HG02981 (cell line): ENCODE measurements at regions not wholly inside any gene's neighbourhood (a gene's known extent, or its start where the extent isn't known, plus 50 kb on each side); places are given as distances from the start of the nearest gene placed in this dataset.
"Not testable (repeated sequence)": the region's sequence is repeated elsewhere in the genome, so short reads cannot be mapped to it uniquely, and the experiment has no call there.

Source experiments
- ATAC-seq: cut with Tn5 transposase; IDR thresholded peaks from one replicate; pipeline ENCODE4 v1.9.1; 2021; ENCODE audit warnings: mild to moderate bottlenecking, moderate library complexity; ENCODE audit not compliant: unreplicated experiment

DNA sequence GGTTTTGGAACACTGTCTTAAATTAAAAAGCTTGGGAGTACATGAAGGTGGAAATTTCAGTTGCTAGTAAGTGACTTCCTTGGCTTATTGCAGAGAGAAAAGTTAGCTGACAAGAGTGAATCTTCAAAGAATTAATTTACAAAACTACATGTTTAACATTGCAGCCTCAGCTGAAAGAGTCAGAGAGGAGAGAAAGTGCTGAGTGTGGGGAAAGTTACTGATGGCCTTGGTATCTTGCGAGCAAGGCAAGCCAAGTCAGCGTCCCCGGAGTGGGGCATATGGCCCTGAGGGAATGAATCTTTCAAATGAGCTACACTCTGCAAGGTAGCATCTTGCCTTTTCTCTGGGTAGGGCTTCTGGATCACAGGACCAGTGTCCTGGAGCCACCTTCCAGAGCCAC lies 131.3 kb downstream of the LPIN1 start:
- no peak for ATAC-seq

- ATAC-seq: not testable (repeated sequence)
Measured at GRCh38 chr2:11885253-11885652, 138.8 kb downstream of the LPIN1 start.

DNA sequence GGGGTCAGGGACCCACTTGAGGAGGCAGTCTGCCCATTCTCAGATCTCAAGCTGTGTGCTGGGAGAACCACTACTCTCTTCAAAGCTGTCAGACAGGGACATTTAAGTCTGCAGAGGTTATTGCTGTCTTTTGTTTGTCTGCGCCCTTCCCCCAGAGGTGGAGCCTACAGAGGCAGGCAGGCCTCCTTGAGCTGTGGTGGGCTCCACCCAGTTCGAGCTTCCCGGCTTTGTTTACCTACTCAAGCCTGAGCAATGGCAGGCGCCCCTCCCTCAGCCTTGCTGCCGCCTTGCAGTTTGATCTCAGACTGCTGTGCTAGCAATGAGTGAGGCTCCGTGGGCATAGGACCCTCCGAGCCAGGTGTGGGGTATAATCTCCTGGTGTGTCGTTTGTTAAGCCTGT lies 140.5 kb downstream of the LPIN1 start:
- ATAC-seq: not testable (repeated sequence)

DNA sequence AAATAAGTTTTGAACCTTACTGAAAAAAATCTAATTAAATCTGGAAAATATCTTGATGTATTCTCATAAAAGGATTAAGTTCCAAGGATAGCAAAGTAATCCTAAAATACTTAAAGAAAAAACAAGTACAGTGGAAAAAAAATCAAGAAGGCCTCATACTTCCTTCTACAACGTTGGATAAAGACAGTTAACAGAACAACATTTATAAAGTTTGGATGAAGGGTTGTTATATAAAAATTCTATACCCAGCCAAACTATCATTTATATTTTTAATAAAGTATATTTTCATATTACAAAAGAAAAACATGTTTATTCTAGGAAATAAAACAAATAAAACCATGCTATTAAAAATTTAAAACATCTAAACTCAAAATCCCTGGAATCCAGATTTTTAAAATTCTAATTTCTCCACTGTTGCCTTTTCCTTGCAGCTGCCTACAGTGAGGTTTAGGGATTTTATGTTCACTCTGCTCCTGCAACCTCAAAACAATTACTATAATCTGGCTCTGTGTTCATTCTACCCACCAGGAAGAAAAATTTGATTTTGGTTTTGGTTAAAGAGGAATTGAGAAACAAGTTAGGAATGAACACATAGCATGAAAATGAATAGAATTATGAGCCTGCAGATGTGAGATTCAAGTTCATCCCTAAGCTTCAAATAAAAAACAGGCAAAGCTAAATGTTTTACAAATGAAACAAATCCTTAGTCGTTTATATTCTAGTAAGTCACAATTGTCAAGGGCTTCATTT lies 142.8 kb downstream of the LPIN1 start:
- no peak for ATAC-seq

DNA sequence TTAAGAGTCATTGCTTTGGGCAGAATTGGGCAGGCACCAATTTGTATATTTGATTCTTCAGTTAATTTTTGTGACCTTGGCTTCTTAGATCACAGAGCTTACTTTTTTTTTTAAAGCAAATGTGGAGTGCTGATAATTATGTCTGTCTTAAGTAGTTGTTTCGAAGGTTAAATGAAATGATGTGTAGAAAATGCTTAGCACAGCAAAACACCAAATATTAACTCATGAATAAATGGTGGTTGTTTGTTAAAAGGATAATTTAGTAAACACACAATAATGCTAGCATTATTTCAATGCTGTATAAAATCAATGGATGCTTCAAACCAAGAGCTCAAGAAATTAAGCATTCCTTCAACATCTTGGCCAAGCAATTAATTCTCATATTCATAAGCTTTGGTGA lies 143.4 kb downstream of the LPIN1 start:
- no peak for ATAC-seq

DNA sequence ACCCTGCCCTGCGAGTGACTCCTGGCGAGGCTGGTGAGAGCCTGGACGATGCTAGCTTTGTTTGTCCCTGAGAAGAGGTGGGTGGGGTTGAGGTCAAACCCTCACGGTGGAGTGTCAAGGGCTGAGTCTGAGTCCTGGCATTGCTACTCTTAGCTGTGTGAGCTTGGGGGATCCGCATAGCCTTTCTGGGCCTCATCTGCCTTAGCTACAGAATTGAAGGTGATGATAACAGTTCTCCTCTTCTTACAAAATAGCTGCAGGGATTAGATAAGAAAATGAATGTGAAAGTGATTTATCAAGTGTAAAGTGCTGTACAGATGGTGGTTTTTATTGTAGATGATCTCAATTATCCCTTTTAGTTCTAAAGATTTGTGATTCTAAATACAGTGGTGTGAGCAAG lies 144.6 kb downstream of the LPIN1 start:
- no peak for ATAC-seq

DNA sequence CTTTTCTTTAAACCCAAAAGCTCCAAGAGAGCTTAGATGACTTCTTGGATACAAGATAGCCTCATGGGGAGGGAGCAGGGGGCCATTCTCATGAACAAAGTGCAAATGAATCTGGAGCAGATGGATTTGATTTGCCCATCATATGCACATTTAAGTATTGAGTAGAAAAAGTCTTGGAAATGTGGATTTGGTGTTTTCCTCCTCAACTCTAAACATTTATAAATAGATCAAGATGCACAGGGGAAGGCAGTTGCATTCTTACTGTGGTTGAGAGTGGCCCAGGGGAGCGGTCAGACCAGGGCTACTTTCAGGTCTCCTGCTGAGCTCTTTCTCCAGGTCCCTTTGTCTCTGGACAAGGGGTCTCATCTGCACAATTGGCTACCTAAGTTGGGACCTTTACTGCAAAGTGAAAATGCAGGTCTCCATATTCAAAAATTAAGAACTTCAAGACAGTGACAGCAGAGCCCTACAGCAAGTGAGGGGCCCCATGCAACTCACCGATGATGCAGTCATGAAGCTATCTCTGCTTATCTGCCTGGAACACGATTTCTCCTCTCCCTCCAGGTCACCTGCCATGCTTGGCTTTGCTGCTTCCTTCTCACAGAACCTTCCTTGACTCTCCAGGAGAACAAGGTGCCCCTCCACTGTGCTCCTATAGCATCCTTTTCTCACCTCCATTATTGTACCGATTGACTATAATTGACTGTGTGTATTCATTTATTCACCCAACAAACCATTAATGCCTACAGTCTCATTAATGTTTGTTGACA lies 145.4 kb downstream of the LPIN1 start:
- ATAC-seq: no peak

GRCh38 chr2:11896386-11896785 lies 150.0 kb downstream of the LPIN1 start:
- ATAC-seq: no peak

DNA sequence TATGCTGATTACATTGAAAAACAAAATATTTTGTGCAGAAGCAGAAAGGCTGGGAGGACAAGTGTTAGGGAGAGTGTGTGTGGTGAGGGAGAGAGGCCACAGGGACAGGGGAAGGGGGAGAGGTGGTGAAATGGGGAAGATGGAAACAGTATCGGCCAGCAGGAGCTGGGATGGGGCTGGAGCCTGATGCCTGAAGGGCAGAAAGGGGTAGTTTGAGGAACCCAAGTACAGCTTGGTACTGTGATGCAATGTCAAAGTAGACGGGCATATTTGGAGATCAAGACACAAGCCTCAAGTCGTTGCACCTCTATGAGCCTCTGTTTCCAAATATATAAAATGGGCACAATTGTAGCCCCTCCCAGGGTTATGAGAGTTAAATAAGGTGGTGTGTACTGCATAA lies 152.1 kb downstream of the LPIN1 start:
- ATAC-seq: no peak

DNA sequence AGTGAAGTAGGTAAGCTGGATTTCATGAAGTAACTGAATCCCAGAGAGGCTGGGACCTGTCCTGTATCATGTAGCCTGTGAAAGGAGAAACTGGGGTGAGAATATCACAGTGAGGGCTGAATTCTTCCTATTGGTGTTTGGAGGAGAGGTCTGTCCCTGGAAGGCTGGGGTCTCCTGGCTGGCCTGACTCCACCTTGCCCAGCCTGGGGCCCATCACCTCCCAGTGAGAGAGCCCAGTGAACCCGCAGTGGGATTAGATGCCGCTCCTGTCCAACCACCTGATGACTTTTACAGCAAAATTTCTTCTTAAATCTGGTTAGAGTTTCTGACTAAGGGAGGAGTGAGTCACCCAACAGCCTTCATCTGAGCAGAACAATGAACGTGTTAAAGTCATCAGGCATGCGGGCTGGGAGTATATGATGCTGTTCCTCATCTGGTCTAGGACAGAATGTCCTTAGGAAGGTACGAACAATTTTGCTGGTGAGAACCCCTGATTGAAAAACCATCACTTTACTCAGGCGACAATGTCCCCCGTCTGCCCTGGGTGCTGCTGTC lies 152.9 kb downstream of the LPIN1 start:
- ATAC-seq: no peak

- not testable (repeated sequence) for ATAC-seq
Measured at GRCh38 chr2:11900891-11901290, 154.5 kb downstream of the LPIN1 start.

DNA sequence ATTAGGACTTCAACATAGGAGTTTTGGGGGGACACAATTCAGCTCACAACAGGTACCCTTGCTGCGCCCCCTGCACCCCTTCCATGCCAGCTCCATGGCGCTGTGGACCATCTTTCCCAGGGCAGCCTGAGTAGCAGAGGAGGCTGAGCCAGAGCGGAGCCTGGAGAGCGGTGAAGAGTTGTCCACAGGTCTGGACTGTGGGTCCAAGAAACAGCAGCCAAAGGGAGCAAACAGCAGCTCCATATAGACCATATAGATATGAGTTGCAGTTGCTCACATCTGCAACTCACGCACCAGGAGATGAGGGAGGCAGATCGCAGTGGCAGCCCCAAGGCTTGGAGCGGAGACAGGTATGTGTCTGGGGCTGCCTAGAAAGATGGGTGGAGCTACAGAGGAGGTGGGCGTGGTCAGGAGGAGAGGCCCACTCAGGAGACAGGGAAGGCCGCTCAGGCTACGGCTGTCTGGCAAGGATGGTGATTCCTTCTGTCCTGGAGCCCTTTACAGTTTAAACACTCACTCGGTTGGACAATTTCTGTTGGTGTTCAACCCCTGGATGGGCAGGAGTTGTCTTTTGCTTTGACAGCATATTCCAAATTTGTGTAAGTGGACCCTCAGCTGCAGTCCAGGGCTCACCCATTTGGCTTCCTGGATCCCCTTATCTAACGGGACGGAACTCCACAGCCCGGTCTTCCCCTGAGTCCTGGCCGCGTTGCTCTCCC lies 155.1 kb downstream of the LPIN1 start:
- no peak for ATAC-seq

GRCh38 chr2:11903085-11903606 lies 156.7 kb downstream of the LPIN1 start:
- no peak for ATAC-seq

DNA sequence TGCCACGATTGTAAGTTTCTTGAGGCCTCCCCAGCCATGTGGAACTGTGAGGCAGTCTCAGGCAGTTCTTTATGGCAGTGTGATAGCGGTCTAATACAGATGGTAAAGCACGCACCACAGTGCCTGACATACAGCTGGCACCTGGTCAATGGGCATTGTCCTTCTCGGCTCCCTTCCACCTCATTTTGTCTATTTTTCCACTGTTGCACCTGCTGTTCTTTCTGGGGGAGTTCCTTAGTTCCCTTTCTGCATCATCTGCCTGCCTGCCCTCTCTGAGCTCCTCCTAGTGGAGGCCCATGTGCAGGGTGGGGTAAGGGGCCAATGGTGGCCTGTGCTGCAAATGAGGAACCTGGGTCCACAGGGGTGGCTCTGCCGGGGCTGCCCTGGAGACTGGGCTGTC lies 157.6 kb downstream of the LPIN1 start:
- ATAC-seq: peak; percentile 64

- ATAC-seq: no peak
Measured at GRCh38 chr2:11904941-11905340, 158.5 kb downstream of the LPIN1 start.

- no peak for ATAC-seq
Measured at GRCh38 chr2:11907190-11907589, 160.8 kb downstream of the LPIN1 start.

DNA sequence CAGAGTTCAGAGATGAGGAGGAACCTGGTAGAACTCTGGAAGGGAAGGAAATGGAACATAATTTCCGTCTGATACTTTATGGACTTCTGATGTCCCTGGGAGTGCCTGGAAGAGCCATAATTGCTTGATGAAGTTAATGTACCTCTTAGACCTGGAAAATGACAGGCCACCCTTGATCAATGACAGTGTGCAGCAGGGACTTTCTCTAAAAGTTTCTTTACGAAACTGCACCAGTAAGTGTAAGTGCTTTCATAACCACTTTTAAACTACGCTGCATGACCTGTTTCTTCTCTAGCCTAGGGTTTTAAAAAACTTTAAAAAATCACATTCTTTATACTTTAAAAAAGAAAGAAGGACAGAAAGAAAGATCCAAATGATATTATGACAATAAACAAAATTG lies 164.5 kb downstream of the LPIN1 start:
- ATAC-seq: no peak

GRCh38 chr2:11912980-11913379 lies 166.5 kb downstream of the LPIN1 start:
- ATAC-seq: no peak

GRCh38 chr2:11914455-11914854 lies 168.0 kb downstream of the LPIN1 start:
- ATAC-seq: no peak

DNA sequence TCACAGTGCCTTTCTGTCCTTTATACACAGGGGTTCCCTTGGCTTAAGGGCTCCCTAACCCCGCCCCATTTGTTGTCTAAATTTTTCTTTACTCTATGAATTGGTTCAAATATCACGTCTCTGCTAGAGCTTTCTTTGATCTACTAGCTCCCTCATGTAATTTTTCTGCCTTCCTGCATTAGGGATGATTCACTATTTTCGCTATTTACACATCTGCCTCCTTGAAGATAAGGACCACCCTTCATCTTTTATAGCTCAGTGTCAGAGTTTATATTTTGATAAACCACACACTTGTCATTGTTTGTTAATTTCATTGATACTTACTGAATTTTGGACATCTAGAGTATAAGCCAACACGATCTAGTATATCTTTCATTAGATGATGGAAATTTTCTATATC lies 169.2 kb downstream of the LPIN1 start:
- no peak for ATAC-seq

DNA sequence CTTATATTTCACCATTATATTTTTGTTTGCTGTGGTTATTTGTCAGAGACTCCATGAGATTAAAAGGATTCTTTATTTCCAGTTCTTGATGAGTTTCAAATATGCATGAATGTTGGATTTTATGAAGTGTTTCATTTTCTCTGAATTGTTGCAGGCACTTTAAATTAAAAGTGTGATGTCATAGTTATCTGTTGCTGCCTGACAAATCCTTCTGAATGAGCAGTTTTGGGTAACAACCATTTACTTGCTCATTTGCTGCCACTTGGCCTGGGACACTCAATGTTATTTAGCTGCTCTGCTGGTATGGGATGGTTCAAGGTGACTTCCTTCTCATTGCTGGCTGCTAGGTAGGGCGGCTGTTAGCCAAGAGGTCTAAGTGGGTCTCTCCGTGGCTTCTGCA lies 173.5 kb downstream of the LPIN1 start:
- no peak for ATAC-seq
